Stimulated activated CD4-positive, alpha-beta T cell treated with anti-CD3 and anti-CD28 coated beads, Interleukin-4, amount 100 ng/mL, for 4 hours (primary cell): ENCODE measurements at regions not wholly inside any gene's neighbourhood (a gene's known extent, or its start where the extent isn't known, plus 50 kb on each side); places are given as distances from the start of the nearest gene placed in this dataset.

ENCODE experiments used
- DNase-seq, 2 experiments: peaks; one replicate each; pipeline ENCODE4 v3.0.0-alpha.2; 2020

GRCh38 chr3:127483902-127484591, 106.5 kb downstream of the TPRA1 start:
- no peak for DNase-seq

GRCh38 chr3:127483005-127483641, 107.4 kb downstream of the TPRA1 start:
- DNase-seq = no peak

- no peak for DNase-seq
Observed at GRCh38 chr3:127482216-127483004, 108.1 kb downstream of the TPRA1 start.

GRCh38 chr3:127480196-127480954, 110.2 kb downstream of the TPRA1 start:
- no peak for DNase-seq

GRCh38 chr3:127479449-127479848, 111.1 kb downstream of the TPRA1 start:
- DNase-seq = no peak

GRCh38 chr3:127478922-127479321, 111.6 kb downstream of the TPRA1 start:
- no peak for DNase-seq

- no peak for DNase-seq
Observed at GRCh38 chr3:127477396-127477795, 113.1 kb downstream of the TPRA1 start.

GRCh38 chr3:127476936-127477335, 113.6 kb downstream of the TPRA1 start:
- DNase-seq = no peak

- no peak for DNase-seq
Observed at GRCh38 chr3:127475975-127476705, 114.4 kb downstream of the TPRA1 start.

GRCh38 chr3:127475391-127475790, 115.1 kb downstream of the TPRA1 start:
- no peak for DNase-seq

GRCh38 chr3:127473244-127474024, 117.1 kb downstream of the TPRA1 start:
- no peak for DNase-seq

- no peak for DNase-seq
Observed at GRCh38 chr3:127472506-127472905, 118.0 kb downstream of the TPRA1 start.

- DNase-seq = no peak
Observed at GRCh38 chr3:127471142-127471541, 119.4 kb downstream of the TPRA1 start.

GRCh38 chr3:127469760-127470159, 120.8 kb downstream of the TPRA1 start:
- no peak for DNase-seq

GRCh38 chr3:127467391-127467790, 123.1 kb downstream of the TPRA1 start:
- peak in 1 of 2 experiments; percentile 14 for DNase-seq

GRCh38 chr3:127464642-127465041, 125.9 kb downstream of the TPRA1 start:
- DNase-seq = no peak

GRCh38 chr3:127462111-127462655, 128.3 kb downstream of the TPRA1 start:
- no peak for DNase-seq

GRCh38 chr3:127461286-127461910, 129.1 kb downstream of the TPRA1 start:
- DNase-seq = no peak

- DNase-seq = no peak
Observed at GRCh38 chr3:127459891-127460290, 130.6 kb downstream of the TPRA1 start.

GRCh38 chr3:127458696-127459604, 131.6 kb downstream of the TPRA1 start:
- DNase-seq = peak in 1 of 2 experiments; percentile 18
